Fibroblast of mammary gland (primary cell): ENCODE measurements at regions not wholly inside any gene's neighbourhood (a gene's known extent, or its start where the extent isn't known, plus 50 kb on each side); places are given as distances from the start of the nearest gene placed in this dataset.

Experiments
- DNase-seq: peaks from one replicate; pipeline ENCODE4 v3.0.0-alpha.2; 2010; ENCODE audit warnings: low read depth
- H3K4me3 ChIP-seq: 2 replicates; pipeline ENCODE4 v1.5.1; 2011; ENCODE audit warnings: low read depth, mild to moderate bottlenecking, low read length, moderate library complexity; ENCODE audit not compliant: control insufficient read depth
- TF ChIP-seq, protein P1 (sequence below): conservative IDR thresholded peaks from 2 replicates; pipeline ENCODE4 v1.5.1; 2011; ENCODE audit warnings: low read depth, low read length, inconsistent platforms; ENCODE audit not compliant: control insufficient read depth, insufficient read depth

- no peak overlapping the region for H3K4me3 ChIP-seq
- DNase-seq = no peak
- TF ChIP-seq, protein P1, sequence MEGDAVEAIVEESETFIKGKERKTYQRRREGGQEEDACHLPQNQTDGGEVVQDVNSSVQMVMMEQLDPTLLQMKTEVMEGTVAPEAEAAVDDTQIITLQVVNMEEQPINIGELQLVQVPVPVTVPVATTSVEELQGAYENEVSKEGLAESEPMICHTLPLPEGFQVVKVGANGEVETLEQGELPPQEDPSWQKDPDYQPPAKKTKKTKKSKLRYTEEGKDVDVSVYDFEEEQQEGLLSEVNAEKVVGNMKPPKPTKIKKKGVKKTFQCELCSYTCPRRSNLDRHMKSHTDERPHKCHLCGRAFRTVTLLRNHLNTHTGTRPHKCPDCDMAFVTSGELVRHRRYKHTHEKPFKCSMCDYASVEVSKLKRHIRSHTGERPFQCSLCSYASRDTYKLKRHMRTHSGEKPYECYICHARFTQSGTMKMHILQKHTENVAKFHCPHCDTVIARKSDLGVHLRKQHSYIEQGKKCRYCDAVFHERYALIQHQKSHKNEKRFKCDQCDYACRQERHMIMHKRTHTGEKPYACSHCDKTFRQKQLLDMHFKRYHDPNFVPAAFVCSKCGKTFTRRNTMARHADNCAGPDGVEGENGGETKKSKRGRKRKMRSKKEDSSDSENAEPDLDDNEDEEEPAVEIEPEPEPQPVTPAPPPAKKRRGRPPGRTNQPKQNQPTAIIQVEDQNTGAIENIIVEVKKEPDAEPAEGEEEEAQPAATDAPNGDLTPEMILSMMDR = no peak
These were observed 2198.2 kb upstream of the RAG2 start for GRCh38 chr11:38796281-38796680.

- H3K4me3 ChIP-seq = no peak overlapping the region
- DNase-seq = no peak
- TF ChIP-seq, protein P1 = no peak
These were observed 2197.0 kb upstream of the RAG2 start for GRCh38 chr11:38795027-38795426.

- TF ChIP-seq, protein P1 = peak; percentile 74
- H3K4me3 ChIP-seq = no peak overlapping the region
- peak; percentile 55 for DNase-seq
These were observed 2193.4 kb upstream of the RAG2 start for GRCh38 chr11:38791346-38791961.

- no peak overlapping the region for H3K4me3 ChIP-seq
- TF ChIP-seq, protein P1 = no peak
- no peak for DNase-seq
These were observed 2190.5 kb upstream of the RAG2 start for GRCh38 chr11:38788561-38788960.

DNA sequence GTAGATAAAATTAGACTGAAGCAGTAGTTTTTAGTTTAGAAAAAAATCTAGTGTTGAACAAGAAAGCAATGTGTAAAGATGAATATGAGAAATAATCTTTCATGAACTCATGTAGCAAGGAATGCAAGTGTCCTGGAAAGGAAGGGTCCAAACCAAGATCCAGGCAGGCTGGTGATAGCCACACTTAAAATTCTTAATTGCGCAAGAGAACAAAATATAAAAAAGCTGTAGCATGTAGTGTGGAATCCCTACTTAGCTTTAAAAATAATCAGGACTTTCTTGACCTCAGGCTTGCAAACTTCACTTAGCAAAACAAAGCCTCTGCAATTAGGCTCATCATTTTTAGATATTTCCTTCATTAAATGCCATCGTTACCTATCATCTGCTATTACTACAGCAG lies 2186.1 kb upstream of the RAG2 start:
- no peak for DNase-seq
- TF ChIP-seq, protein P1 = no peak
- no peak overlapping the region for H3K4me3 ChIP-seq

- no peak overlapping the region for H3K4me3 ChIP-seq
- TF ChIP-seq, protein P1 = no peak
These were observed 2168.8 kb upstream of the RAG2 start for GRCh38 chr11:38766796-38767195.

GRCh38 chr11:38759394-38759793 lies 2161.4 kb upstream of the RAG2 start:
- TF ChIP-seq, protein P1 = no peak
- H3K4me3 ChIP-seq = no peak overlapping the region
- no peak for DNase-seq

More at GRCh38 chr11:38766796-38767195, 2168.8 kb upstream of the RAG2 start:
- no peak for DNase-seq
